NB4 (cell line): ENCODE measurements at regions not wholly inside any gene's neighbourhood (a gene's known extent, or its start where the extent isn't known, plus 50 kb on each side); places are given as distances from the start of the nearest gene placed in this dataset.
A peak's percentile ranks its signal among the peaks of the same experiment; 100 is the strongest.

Experiments used
- DNase-seq: peaks from one replicate; pipeline ENCODE4 v3.0.0; 2010; ENCODE audit warnings: low read depth
- H3K4me3 ChIP-seq: one replicate; pipeline ENCODE4 v1.5.1; 2011; ENCODE audit warnings: mild to moderate bottlenecking, low read depth, low read length, moderate library complexity
- MYC ChIP-seq: IDR thresholded peaks from 2 replicates; pipeline ENCODE4 v1.6.1; 2011; ENCODE audit warnings: low read depth, low read length
- POLR2A ChIP-seq: IDR thresholded peaks from 2 replicates; pipeline ENCODE4 v1.6.1; 2011; ENCODE audit warnings: mild to moderate bottlenecking; ENCODE audit not compliant: insufficient read length; ENCODE audit errors: extremely low read depth
- TF ChIP-seq, protein P1 (sequence below): IDR thresholded peaks from 2 replicates; pipeline ENCODE4 v1.6.1; 2011; ENCODE audit warnings: low read depth, low read length
- TF ChIP-seq, protein P2 (sequence below): IDR thresholded peaks from one replicate; pipeline ENCODE4 v1.5.1; 2012; ENCODE audit warnings: low read depth, low read length

DNA sequence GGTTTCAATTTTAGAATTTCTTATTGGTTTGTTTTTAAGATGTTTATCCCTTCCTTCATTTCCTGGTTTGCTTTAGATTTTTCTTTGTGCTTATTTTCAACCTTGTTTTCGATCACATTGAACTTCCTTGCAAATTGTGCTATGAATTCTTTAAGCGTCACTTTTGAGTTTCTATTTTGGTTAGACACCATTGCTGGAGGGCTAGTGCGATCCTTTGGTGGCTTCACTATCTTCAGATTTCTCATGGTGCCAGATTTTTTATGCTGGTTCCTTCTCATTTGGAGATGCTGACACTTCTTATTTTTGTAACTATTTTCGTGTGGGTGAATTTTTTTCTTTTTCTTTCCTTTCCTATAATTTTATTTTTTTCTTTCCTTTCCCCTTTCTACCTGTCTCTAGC, 227.2 kb upstream of the HDX start:
- DNase-seq = no peak
- H3K4me3 ChIP-seq = no peak overlapping the region
- no peak for TF ChIP-seq MYC
- TF ChIP-seq, protein P1, sequence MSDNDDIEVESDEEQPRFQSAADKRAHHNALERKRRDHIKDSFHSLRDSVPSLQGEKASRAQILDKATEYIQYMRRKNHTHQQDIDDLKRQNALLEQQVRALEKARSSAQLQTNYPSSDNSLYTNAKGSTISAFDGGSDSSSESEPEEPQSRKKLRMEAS = no peak
- no peak for TF ChIP-seq POLR2A
- TF ChIP-seq, protein P2, sequence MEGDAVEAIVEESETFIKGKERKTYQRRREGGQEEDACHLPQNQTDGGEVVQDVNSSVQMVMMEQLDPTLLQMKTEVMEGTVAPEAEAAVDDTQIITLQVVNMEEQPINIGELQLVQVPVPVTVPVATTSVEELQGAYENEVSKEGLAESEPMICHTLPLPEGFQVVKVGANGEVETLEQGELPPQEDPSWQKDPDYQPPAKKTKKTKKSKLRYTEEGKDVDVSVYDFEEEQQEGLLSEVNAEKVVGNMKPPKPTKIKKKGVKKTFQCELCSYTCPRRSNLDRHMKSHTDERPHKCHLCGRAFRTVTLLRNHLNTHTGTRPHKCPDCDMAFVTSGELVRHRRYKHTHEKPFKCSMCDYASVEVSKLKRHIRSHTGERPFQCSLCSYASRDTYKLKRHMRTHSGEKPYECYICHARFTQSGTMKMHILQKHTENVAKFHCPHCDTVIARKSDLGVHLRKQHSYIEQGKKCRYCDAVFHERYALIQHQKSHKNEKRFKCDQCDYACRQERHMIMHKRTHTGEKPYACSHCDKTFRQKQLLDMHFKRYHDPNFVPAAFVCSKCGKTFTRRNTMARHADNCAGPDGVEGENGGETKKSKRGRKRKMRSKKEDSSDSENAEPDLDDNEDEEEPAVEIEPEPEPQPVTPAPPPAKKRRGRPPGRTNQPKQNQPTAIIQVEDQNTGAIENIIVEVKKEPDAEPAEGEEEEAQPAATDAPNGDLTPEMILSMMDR = no peak

DNA sequence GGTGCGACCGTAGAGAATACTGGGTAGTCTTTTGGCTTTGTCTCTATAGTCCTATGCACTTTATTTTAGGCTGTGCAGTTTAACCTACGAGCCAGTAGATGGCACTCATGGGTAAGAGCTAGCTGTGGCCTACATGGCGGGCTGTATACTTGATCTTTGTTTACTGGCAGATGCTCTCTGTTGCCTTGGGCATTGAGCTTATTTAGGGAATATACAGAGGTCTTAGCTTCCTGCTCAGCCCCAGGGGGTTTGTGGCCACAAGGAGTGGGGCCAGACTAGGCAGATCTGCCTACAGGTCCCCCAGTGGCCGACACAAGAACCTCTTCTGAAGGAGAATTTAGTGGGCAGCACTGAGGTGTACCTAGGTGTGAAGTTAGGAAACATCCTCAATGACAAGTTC, 227.6 kb upstream of the HDX start:
- peak; percentile 42 for DNase-seq
- no peak overlapping the region for H3K4me3 ChIP-seq
- TF ChIP-seq, protein P2 = peak; percentile 64
- TF ChIP-seq, protein P1 = no peak

DNA sequence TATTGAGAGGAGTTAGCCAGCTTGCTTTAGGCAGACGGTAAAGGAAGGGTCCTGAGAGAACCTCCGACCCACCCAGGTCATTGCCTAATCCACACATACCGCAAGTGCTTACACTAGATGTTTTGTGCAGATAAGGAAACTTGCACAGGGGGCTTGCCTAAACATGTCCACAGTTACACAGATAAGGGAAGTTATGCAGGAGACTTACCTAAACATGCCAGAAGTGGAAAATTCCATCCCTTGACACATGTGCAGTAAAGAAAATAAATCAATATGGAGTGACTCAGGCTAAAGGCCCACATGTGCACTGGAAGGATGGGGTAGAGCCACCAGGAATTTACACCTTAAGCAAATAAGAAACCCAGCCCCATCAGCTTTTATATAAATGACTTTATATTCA, 232.8 kb upstream of the HDX start:
- H3K4me3 ChIP-seq = no peak overlapping the region
- TF ChIP-seq MYC (no peak), POLR2A (no peak)
- TF ChIP-seq, protein P2 = no peak
- TF ChIP-seq, protein P1 = no peak
- peak; percentile 56 for DNase-seq

DNA sequence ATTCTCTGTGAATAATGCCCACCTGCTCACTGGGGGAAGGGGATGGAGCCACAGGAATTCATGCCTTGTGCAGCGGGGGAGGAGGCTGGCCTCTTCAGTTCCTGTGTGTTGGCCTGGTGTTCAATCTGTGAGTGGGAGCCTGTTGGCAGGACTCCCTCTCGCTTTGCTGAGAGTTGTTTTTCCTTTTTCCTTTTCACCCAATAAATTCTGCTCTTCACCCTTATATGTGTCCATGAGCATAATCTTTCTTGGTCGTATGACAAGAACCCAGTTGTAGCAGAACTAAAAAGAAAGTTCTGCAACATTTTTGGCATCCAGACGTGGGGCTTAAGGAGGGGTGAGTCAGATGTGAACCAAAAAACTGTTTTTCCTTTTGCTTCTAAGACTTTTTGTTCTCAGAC, 235.2 kb upstream of the HDX start:
- TF ChIP-seq, protein P1 = no peak
- TF ChIP-seq, protein P2 = no peak
- TF ChIP-seq POLR2A = no peak
- TF ChIP-seq MYC = no peak
- no peak overlapping the region for H3K4me3 ChIP-seq
- DNase-seq = no peak

DNA sequence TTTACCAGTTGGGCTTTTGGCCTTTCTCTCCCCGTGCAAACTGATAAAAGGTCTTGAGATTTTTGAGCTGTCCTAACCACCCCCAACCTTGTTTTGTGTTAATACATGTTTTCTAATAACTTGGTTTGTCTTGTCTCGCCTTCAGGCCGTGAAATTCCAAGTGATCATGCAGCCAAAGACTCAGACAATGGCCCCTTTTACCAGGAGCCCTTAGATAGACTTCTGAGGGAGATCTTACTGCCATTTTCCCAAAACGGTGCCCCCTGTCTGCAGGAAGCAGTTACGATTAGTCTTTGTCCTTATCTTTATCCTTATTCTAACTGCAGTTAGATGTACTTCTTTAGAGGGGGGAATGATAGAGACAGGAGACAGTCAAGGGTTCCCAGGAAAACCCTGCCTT, 245.3 kb upstream of the HDX start:
- DNase-seq = no peak
- H3K4me3 ChIP-seq = no peak overlapping the region
- TF ChIP-seq MYC (no peak), POLR2A (no peak)
- TF ChIP-seq, protein P2 = no peak
- TF ChIP-seq, protein P1 = no peak

DNA sequence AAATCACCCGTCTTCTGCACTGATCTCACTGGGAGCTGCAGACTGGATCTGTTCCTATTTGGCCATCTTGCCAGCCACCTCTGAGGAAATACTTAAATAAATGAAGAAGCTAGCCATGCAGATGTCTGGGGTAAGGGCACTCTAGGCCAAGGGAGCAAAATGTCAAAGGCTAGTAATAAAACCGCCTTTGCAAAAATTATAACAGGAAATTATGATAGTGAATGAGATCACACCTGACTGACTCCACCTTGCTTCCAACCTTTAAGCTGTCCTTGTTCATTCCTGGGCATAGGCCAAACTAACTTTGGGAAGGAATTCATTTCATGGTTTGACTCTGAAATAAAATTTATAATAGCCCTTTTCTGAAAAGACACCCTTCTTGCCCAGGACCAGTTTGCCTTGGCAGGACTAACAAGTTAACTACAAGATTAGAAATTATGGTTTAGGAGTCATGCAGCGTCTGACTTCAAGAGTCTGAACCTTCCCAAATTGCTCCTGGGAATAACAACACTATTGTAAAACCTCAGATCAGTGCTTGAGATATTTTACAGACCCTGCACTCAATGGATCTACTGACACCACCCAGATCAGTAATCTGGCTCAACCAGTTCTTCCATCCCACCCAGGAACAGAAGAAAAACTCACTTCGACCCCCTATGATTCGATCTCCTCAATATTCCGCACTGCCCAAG, 246.9 kb upstream of the HDX start:
- H3K4me3 ChIP-seq = no peak overlapping the region
- TF ChIP-seq, protein P2 = no peak
- TF ChIP-seq, protein P1 = no peak
- TF ChIP-seq POLR2A = no peak
- no peak for TF ChIP-seq MYC
- no peak for DNase-seq
